ENCODE measurements at regions not wholly inside any gene's neighbourhood (a gene's known extent, or its start where the extent isn't known, plus 50 kb on each side); places are given as distances from the start of the nearest gene placed in this dataset.

DNA sequence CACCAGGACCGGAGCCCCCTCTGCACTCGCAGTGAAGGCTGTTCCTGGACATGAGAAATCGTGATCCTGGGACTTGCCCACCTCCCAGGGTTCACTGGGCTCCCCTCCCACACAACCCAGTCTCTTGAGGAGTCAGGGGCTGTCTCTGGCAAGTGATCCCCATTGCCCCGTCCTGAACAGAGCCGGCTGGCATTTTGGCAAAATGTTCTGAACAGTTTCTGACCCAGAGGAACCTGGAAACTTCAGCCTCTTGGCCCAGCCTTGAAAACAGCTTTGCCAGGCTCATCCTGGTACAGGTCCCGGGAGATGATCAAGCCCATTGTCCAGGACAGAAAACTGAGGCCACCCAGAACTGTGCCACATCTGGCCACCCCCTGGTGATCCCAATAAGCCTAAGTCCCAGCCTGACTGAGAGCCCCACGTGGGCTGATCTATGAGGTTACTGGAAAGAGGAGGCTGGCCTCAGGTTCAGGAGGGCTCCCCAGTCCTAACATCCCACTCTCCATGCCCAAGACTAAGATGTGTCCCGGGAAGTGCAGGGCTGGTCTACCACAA is 115.7 kb downstream of the OAT start:
- Mint-ChIP-seq H3K36me3 (ENCODE audit: low read depth) (no peaks in the 10 kb centered on the region), H3K9me3 (no peaks in the 10 kb centered on the region), H3K4me3 (no peak overlapping the region), H3K27ac (no peak overlapping the region), H3K4me1 (ENCODE audit: low read depth) (no peaks in the 10 kb centered on the region), H3K27me3 (peaks cover 3% of the 10 kb centered on the region)
- DNase-seq, result no peak

DNA sequence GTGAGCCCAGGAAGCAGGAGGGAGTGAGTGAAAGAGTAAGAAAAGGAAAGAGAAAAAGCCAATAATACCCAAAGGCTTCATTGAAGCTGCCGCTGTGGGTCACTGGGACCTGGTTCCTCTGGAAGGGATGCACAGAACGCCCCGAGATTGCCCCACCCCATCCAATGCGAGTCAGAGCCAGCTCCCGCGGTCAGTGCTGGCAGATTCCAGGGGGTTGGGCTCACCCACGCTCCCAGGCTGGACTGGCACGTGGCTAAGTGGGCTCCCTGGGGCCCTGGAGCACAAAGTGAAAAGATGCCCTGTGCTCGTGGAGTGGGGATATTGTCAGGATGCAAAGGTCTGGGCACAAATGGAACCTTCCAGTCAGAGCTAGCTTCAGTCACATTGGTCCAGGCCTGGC is 117.0 kb downstream of the OAT start:
- Mint-ChIP-seq H3K27ac (no peak overlapping the region), H3K9me3 (no peaks in the 10 kb centered on the region), H3K36me3 (ENCODE audit: low read depth) (no peaks in the 10 kb centered on the region), H3K4me3 (no peak overlapping the region), H3K4me1 (ENCODE audit: low read depth) (no peaks in the 10 kb centered on the region), H3K27me3 (peaks cover 3% of the 10 kb centered on the region)
- DNase-seq, result no peak

DNA sequence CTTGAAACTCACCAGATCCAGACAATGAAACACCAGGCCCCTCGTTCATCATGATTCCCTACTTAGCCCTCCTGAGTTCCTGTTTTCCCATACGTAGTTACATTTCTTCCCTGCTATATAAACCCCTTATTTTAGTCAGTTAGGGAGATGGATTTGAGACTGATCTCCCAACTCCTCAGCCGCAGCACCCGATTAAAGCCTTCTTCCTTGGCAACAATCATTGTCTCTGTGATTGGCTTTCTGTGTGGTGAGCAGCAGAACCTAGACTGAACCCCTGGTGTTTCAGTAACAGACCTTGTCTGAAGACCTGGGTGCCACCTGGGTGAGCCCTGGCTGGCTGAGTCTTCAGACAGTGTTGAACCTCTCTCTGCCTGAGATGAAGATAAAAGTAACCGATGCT is 118.0 kb downstream of the OAT start:
- no peaks in the 10 kb centered on the region for H3K36me3 Mint-ChIP-seq (ENCODE audit: low read depth)
- DNase-seq, result no peak
- no peaks in the 10 kb centered on the region for H3K9me3 Mint-ChIP-seq
- no peaks in the 10 kb centered on the region for H3K4me1 Mint-ChIP-seq (ENCODE audit: low read depth)
- H3K4me3 Mint-ChIP-seq, result no peak overlapping the region
- H3K27ac Mint-ChIP-seq, result no peak overlapping the region
- peaks cover 3% of the 10 kb centered on the region for H3K27me3 Mint-ChIP-seq

DNA sequence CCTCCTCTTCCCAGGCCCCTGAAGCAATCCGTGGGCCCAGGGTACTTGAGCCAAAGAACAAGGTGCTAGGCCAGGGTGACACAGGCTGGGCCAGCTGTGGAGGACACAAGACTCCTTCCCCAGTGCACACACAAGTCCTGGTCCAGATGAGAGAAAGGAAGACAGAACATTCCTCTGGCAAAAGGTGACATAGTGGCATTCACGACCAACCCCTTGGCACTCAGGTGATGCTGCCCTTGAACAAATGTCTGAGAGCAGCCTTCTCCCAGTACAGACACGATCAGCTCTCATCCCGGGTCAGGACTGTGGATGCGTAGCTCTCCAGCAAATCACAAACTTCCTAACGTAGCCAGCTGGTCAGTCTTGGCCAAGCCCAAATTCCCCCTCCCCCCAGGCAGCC is 118.5 kb downstream of the OAT start:
- no peak overlapping the region for H3K27ac Mint-ChIP-seq
- no peak overlapping the region for H3K4me3 Mint-ChIP-seq
- no peaks in the 10 kb centered on the region for H3K36me3 Mint-ChIP-seq (ENCODE audit: low read depth)
- H3K4me1 Mint-ChIP-seq (ENCODE audit: low read depth), result no peaks in the 10 kb centered on the region
- peak; percentile 14 for DNase-seq
- H3K27me3 Mint-ChIP-seq, result peaks cover 3% of the 10 kb centered on the region
- no peaks in the 10 kb centered on the region for H3K9me3 Mint-ChIP-seq

DNA sequence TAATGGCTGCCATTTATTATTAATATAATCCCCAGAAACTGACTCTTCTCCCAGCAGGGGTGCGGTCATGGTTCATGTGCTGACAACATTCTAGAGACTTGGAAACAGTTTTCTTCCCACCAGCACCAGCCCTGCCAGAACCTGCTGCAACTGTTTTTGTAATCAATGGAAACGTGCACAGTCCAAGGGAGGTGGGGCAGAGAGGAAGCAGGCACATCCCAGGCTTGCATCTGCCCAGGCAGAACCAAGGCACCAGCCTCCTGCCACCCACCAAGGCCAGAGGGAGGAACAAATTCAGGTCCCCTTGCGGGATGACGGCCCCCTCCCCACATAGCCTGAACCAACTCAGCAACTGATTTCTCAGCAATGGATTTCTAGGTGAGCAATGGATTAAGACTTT is 119.0 kb downstream of the OAT start:
- Mint-ChIP-seq H3K9me3 (no peaks in the 10 kb centered on the region), H3K4me3 (no peak overlapping the region), H3K27ac (no peak overlapping the region), H3K4me1 (ENCODE audit: low read depth) (no peaks in the 10 kb centered on the region), H3K36me3 (ENCODE audit: low read depth) (no peaks in the 10 kb centered on the region), H3K27me3 (peaks cover 3% of the 10 kb centered on the region)
- DNase-seq, result peak; percentile 19

DNA sequence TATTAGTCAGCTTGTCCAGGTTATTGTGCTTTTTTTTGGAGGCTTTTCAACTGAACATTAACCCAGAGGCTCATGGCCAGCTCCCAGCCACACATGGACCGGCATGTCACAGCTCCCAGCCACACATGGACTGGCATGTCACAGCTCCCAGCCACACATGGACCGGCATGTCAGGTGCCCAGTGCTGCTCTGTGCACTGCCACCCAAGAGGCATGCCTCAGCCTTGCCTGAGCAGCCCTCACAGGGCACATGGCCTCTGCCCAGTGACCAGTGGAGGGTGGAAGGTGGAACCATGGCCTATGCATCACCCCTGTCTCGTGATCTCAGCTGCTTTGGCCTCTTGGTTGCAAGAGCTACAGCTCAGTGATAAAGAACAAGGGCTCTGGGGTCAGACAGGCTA is 119.8 kb downstream of the OAT start:
- peaks cover 3% of the 10 kb centered on the region for H3K27me3 Mint-ChIP-seq
- no peaks in the 10 kb centered on the region for H3K9me3 Mint-ChIP-seq
- H3K4me1 Mint-ChIP-seq (ENCODE audit: low read depth), result no peaks in the 10 kb centered on the region
- H3K4me3 Mint-ChIP-seq, result no peak overlapping the region
- no peak for DNase-seq
- no peak overlapping the region for H3K27ac Mint-ChIP-seq
- no peaks in the 10 kb centered on the region for H3K36me3 Mint-ChIP-seq (ENCODE audit: low read depth)

DNA sequence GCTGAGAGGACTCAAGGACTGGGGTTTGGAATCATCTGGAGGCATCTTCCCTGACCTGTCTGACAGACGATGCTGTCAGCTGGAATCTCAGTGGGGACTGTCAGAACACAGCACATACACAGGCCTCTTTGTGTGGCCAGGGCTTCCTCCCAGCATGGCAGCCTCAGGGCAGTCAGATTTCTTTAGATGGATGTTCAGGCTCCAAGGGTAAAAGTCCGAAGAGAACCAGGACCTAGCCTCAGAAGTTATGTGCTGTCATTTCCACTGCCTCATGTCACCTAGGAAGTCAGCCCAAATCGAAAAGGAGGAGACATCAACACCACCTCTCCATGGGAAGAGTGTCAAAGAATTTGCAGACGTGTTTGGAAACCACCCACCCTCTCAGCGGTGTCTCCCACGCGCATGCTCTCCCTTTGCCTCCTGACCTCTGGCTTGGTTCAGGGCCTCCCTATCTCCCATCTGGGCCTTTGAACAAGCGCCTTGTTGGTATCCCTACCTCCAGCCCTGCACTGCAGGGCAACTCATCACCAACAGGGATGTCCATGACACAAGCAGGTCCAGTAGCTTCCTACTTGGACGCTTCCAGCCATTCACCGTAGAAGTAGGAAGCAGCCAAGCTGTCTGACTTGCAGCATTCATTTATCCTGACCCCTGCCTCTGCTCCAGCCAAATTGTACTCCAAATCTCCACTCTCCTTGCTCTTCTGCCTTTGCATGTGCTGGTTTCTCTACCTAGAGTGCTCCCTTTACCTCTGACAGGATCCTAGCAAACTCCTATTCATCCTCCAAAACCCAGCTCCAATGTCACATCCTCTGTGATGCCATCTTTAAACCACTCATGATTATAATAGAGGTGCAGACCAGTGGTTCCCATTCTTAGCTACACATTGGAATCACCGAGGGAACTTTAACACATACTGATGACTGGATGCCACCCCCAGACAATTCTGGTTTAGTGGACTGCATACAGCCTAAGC is 121.6 kb downstream of the OAT start:
- H3K36me3 Mint-ChIP-seq (ENCODE audit: low read depth), result no peaks in the 10 kb centered on the region
- no peak for DNase-seq
- H3K27ac Mint-ChIP-seq, result no peak overlapping the region
- H3K4me1 Mint-ChIP-seq (ENCODE audit: low read depth), result no peaks in the 10 kb centered on the region
- H3K27me3 Mint-ChIP-seq, result peaks cover 3% of the 10 kb centered on the region
- no peak overlapping the region for H3K4me3 Mint-ChIP-seq
- H3K9me3 Mint-ChIP-seq, result no peaks in the 10 kb centered on the region

DNA sequence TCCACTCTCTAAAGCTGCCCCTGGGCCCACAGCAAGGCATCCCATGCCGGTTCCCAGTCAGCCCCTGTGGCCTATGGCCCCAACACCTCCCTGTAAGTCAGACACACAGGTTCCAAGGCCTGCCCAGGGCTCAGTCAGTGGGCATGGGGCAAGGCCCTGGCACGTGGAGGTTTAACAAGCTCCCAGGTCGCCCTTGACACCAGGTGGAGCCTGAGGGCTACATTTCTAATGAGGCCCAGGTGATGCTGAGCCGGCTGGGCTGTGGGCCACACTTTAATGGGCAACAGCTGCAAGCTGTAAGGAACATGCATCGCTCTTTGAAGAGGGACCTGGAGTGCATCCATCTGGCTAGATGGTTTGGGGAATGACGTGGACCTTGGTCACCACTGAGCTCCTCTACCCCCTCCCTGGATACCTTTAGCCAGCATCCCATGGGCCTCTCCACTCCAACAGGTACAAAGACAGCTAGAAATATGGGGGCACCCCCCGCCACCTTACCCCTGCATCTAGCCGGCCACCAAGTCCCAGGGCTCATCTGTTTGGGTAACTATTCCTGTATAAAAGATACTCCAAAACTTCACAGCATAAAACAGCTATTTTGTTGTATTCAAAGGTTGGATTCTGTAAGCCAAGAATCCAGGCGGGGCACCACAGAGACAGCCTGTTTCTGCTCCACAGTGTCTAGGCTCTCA is 122.5 kb downstream of the OAT start:
- peak; percentile 25 for DNase-seq

DNA sequence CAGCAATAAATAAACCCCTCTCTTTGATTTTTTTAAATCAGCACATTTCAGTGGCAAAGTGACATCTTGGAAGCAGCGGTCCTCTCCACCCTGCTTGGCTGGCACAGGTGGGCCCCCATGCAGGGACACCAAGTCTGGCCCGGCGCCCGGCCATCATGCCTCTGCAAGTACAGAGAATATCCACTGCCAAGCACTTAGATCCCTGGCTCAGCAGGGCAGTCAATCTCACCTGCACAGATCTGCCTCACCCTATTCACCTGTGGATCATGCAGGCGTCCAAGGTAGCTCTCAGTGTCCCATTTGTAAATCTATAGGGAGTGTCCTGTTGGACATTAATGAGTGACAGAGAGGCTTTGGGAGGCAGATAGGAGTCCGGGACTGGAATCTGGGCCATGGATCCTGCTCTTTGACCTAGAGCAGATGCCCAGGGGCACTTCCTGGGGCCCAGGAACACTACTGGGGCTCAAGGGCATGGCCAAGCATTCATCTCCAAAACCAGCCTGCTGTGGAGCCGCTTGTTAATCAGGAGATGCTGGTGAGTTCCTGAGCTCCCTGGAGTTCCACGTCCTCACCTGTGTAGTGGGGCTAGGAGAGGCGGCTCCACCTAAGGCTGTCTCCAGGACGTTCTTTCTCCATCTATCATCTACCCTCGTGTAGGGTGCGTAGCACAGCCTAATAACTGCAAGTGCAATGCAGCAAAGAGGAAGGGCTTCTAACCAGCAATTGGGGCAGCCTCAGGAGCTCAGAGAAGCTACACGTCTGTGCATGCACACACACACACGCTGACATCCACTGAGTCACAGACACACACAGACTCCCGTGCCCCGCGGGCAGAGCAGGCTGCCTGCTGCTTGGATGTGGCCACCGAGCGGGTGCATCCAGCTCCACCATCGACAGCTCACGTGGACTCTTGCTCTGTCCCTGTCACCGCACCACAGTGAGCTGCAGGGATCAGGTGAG is 123.6 kb downstream of the OAT start:
- H3K36me3 Mint-ChIP-seq (ENCODE audit: low read depth), result no peaks in the 10 kb centered on the region
- H3K9me3 Mint-ChIP-seq, result no peaks in the 10 kb centered on the region
- no peak overlapping the region for H3K4me3 Mint-ChIP-seq
- H3K27ac Mint-ChIP-seq, result no peak overlapping the region
- H3K4me1 Mint-ChIP-seq (ENCODE audit: low read depth), result no peaks in the 10 kb centered on the region
- no peaks in the 10 kb centered on the region for H3K27me3 Mint-ChIP-seq
- DNase-seq, result no peak

More for the DNA sequence above, 122.5 kb downstream of the OAT start:
- H3K27me3 Mint-ChIP-seq, result peaks cover 3% of the 10 kb centered on the region
- no peak overlapping the region for H3K27ac Mint-ChIP-seq
- H3K4me1 Mint-ChIP-seq (ENCODE audit: low read depth), result no peaks in the 10 kb centered on the region
- no peaks in the 10 kb centered on the region for H3K36me3 Mint-ChIP-seq (ENCODE audit: low read depth)
- H3K4me3 Mint-ChIP-seq, result no peak overlapping the region
- H3K9me3 Mint-ChIP-seq, result no peaks in the 10 kb centered on the region

DNA sequence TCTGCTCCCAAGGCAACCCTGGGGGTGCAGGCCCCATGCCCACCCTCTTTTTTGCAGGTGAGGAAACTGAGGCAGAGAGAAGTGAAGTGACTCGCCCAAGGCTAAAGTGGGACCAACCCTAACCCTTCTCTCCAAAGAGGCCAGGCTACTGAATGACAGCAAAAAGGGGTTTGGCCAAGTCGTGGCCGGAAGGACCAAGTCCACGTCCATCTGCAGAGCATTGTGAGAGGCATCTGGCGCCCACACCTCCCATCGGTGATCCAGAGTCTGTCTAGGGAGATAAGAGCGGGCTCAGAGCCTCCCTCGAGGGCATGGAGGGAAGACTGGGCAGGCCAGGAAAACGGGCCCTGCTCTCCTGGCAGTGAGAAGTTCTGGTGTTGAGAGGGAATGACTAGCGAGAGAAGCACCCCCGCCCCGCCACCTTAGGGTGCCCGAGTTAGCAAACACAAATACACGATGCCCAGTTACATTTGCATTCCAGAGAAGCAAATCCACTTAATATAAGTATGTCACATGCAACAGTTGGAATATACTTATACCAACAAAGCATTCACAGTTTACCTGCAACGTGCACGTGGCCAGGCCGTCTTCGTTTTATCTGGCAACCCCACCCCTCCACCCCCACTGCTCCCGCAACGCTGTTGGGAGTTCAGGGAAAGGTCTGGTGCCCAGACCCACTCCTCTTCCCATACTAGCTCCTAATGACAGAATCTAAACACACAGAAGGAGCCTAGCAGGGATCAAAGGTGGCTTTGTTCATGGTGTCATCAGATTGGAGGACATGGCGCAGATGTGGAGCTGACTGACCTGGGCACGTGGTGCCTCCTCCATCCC is 124.9 kb downstream of the OAT start:
- Mint-ChIP-seq H3K36me3 (ENCODE audit: low read depth) (no peaks in the 10 kb centered on the region), H3K9me3 (no peaks in the 10 kb centered on the region), H3K27ac (no peak overlapping the region), H3K27me3 (no peaks in the 10 kb centered on the region), H3K4me1 (ENCODE audit: low read depth) (no peaks in the 10 kb centered on the region), H3K4me3 (no peak overlapping the region)
- peak; percentile 11 for DNase-seq

DNA sequence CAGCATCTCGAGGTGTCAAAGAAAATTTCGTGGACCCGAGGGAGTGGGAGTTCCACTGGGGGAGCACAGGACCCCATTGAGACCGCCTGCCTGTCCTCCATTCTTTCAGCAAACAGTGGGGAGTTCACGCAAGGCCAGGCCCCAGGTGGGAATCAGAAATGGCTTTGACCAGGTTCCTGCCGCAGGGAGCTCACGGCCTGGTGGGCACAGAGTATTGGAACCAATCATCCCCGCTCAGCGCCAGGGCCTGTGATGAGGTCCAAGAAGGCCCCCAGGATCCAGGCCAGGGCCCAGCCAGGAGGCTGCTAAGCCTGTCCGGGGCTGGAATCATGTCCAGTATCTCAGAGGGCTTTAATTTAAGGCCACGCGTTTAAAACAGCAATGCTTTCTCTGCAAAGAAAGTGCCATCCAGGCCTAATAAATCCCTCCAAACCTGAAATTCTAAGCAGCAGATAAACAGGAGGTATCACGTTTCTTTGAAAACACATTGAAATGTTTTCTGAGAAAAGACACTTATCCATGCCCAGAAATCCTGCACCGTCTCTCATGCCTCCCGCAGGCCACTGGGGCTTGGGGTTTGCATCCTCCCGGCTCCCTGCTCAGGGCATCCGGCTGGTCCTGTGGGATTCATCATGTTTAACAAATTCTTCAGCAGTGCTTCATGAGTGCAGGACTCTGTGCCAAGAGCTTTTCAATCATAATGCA is 125.7 kb downstream of the OAT start:
- no peak for DNase-seq
- H3K4me1 Mint-ChIP-seq (ENCODE audit: low read depth), result no peaks in the 10 kb centered on the region
- no peaks in the 10 kb centered on the region for H3K9me3 Mint-ChIP-seq
- H3K36me3 Mint-ChIP-seq (ENCODE audit: low read depth), result no peaks in the 10 kb centered on the region
- no peaks in the 10 kb centered on the region for H3K27me3 Mint-ChIP-seq
- no peak overlapping the region for H3K4me3 Mint-ChIP-seq
- no peak overlapping the region for H3K27ac Mint-ChIP-seq

DNA sequence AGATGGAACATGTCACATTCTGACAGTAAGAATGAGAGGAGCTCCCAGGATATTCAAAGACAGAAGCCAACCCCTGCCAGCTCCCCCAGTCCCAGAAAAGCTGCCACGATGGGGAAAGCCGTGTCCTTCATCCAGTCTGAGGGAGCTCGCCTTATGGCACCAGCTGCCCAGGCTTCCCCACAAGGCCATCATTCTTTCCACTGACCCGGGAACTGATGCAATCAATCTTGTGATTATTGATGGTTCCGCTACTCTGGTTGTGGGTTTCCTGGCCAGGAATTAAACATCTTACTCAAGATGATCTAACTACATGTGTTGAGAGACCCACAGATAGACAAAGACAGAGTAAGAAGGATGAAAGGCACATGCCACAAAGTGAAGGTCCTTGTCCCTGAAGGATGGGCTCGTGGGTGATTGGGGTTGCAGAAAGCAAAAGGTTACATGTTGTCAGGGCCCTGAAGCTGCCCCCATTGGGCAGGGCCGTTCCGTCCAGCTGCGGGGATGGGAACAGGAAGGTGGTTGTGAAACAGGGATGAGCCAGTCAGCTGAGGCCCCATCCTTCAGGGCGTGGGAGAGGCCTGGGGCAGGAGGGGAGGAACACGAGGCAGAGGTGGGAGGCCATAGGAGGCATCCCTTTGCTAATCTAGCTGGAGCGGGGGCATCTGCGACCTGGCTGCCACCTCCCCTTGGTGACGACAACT is 127.6 kb downstream of the OAT start:
- no peak overlapping the region for H3K27ac Mint-ChIP-seq
- H3K9me3 Mint-ChIP-seq, result no peaks in the 10 kb centered on the region
- no peaks in the 10 kb centered on the region for H3K36me3 Mint-ChIP-seq (ENCODE audit: low read depth)
- no peak overlapping the region for H3K4me3 Mint-ChIP-seq
- no peaks in the 10 kb centered on the region for H3K27me3 Mint-ChIP-seq
- peak; percentile 18 for DNase-seq
- H3K4me1 Mint-ChIP-seq (ENCODE audit: low read depth), result no peaks in the 10 kb centered on the region

Data from activated T-cell treated with anti-CD3 and anti-CD28 coated beads, Interleukin-2, amount 50 U/mL, for 24 hours (primary cell).